HG02798 (cell line): ENCODE measurements at regions not wholly inside any gene's neighbourhood (a gene's known extent, or its start where the extent isn't known, plus 50 kb on each side); places are given as distances from the start of the nearest gene placed in this dataset.

Experiments used
- ATAC-seq: cut with Tn5 transposase; IDR thresholded peaks from one replicate; pipeline ENCODE4 v1.9.1; 2021; ENCODE audit warnings: mild to moderate bottlenecking; ENCODE audit not compliant: unreplicated experiment, poor library complexity

- no peak for ATAC-seq
These were observed 1474.3 kb downstream of the BRD1 start for GRCh38 chr22:48353116-48353947.

- ATAC-seq: no peak
These were observed 1475.4 kb downstream of the BRD1 start for GRCh38 chr22:48352086-48352911.

DNA sequence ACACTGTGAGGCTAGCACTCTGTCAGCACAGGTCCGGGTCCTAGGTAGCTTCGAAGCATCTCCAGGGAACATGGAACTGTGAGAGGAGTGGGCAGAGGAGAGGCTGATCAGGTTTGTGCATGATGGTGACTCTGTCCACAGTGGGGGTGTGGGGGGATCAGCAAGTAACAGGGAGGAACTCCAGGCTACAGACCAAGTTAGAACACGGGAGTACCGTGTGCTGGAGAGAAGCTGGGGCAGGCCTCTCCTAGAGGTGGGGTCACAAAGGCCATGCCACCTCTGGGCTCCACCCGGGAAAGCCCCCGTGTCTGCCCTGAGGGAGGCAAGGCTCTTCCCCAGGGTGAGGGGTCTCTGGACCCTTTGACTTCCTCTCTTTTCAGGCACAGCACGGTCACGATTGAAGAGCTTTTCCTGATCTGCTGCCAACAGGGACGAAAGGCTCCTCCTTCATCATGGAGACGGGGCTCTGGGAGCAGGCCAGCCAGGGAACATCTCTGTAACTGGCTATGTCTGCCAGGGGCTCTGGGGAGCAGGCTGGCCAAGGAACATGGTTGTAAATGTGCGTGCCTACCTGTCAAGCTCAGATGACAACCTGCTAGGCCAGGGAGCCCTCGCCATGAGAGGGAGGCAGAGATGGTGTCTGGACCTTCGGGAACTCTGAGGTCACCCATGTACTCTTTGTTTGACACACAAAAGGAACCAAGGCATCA, 1476.1 kb downstream of the BRD1 start:
- no peak for ATAC-seq

- ATAC-seq: no peak
These were observed 1477.2 kb downstream of the BRD1 start for GRCh38 chr22:48350456-48350855.

- ATAC-seq: no peak
These were observed 1478.8 kb downstream of the BRD1 start for GRCh38 chr22:48348855-48349254.

GRCh38 chr22:48347311-48347710, 1480.4 kb downstream of the BRD1 start:
- no peak for ATAC-seq

GRCh38 chr22:48346911-48347310, 1480.8 kb downstream of the BRD1 start:
- no peak for ATAC-seq

- ATAC-seq: no peak
These were observed 1481.4 kb downstream of the BRD1 start for GRCh38 chr22:48346311-48346710.

- no peak for ATAC-seq
These were observed 1482.0 kb downstream of the BRD1 start for GRCh38 chr22:48345631-48346030.

DNA sequence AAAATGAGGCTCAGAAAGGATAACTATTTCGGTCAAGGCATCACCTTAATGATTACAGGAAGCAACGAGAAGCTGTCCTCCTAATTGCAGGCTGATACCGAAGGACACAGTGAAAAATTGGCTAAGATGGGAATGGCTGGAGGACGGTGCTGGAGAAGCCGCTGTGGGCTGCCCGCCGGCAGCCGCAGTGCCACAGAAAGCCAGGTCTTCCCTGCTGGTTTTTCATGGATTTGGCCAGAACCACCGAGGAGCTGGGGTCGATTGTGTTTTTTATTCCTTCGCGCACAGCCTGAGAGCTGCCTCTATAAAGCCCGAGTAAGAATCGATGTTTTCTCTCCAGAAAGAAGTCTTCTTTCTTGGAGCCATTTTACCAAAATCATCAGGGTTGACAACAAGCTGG, 1484.2 kb downstream of the BRD1 start:
- no peak for ATAC-seq

- no peak for ATAC-seq
These were observed 1484.9 kb downstream of the BRD1 start for GRCh38 chr22:48342732-48343131.

- no peak for ATAC-seq
These were observed 1485.7 kb downstream of the BRD1 start for GRCh38 chr22:48342016-48342415.

DNA sequence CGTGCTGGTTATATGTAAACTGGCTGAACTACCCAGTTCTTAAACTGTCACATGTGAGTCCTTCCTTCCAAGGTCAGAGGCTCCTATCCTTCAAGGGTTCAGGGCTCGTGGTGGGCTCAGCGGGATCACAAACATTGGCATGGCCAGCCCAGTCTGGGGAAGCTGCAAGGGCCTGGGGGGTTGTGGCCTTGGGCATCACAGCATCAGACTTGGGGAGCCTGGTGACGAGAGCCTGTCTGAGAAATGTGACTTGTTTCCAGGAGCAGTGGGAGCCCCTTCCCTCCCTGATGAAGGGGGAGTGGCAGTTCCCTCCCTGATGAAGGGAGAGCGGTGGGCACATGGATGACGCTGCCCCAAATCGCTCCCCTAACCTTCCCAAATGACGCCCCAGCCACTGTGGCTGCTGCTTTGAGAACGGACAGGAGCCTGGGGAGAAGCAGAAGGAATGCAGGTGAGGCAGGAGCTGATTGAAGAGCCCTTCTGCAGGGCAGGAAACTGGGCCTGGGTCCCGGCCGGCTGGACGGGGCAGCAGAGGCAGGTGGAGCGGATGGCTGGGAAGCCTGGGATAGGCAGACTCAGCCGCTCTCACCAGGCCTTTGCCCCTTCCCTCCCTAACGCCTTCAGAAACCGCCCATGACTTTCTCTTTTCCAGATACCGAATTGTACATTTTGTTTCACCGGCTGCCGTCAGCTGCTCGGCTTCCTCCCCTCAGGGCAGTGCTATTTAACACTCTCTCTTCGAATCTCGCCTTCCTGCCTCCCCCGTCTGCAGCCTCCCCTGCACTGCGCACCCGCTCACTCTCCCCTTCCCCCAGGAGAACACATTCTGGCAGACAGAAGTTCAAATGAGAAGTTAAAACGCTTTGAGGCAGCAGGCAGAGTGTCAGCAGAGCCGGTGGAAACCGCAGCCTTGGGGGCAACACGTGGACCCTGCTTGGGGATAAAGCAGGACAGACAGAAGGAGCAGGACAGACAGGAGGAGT, 1486.7 kb downstream of the BRD1 start:
- ATAC-seq: no peak

- no peak for ATAC-seq
These were observed 1487.5 kb downstream of the BRD1 start for GRCh38 chr22:48340191-48340590.

DNA sequence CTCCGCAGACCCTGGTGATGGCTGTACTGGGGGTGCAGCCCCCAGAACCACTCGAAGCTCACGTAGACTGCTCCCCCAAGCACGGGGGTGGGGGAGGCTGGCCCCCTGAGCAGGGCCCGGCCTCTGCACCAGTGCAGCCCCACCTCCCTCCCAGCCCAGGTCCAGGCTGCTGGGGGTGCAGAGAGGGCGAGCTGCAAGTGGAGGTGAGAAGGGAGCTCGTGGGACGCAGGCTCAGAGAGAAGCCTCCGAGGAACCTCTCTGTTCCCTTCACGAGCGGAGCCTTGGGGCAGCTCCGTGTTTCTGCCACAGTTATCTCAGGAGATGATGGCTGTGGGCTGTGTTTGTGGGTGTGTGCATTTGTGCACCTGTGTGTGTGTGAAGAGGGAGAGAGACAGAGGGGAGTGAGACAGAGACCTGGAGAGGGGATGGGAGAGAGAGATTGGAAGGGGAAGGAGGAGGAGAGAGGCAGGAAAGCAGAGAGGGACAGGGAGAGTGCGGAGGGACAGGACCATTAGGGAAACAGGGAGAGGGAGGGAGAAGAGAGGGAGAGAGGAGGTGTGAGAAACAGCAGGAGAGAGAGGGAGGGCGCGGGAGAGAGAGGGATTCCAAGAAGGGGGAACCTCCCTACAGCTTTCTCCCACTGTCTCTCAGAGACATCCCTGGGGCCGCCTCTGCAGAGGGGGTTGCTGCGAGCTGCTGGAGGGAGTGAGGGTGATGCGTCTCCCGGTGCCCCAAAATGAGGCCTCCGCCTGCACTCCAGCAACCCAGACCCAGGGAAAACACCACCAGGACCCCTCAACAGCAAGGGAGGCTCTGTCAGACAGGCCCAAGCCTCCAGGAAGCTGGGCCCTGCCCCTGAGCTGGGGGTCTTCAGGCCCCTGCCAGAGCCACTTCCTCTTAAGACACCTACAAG, 1488.6 kb downstream of the BRD1 start:
- ATAC-seq: no peak

GRCh38 chr22:48337957-48338792, 1489.5 kb downstream of the BRD1 start:
- ATAC-seq: no peak

- no peak for ATAC-seq
These were observed 1491.2 kb downstream of the BRD1 start for GRCh38 chr22:48336339-48337060.
